Smooth muscle cell (in vitro differentiated cells): ENCODE measurements at regions not wholly inside any gene's neighbourhood (a gene's known extent, or its start where the extent isn't known, plus 50 kb on each side); places are given as distances from the start of the nearest gene placed in this dataset.

Experiments used
- DNase-seq: peaks from one replicate; lab custom pipeline; 2025; ENCODE audit not compliant: unreplicated experiment; lab: John Stamatoyannopoulos, UW
- H2AFZ ChIP-seq: fragments of 200-600 bp; sonication (generic); 2 replicates; pipeline ENCODE4 v1.6.0; 2016; ENCODE audit warnings: antibody characterized with exemption, low read depth, mild to moderate bottlenecking
- H3F3A ChIP-seq: fragments of 200-600 bp; sonication (generic); 2 replicates; pipeline ENCODE4 v1.6.0; 2017; ENCODE audit warnings: antibody characterized with exemption, low read depth
- H3K27ac ChIP-seq: fragments of 200-600 bp; sonication (generic); 2 replicates; pipeline ENCODE4 v1.5.1; 2016; ENCODE audit warnings: low read depth, mild to moderate bottlenecking
- H3K27me3 ChIP-seq: fragments of 200-600 bp; sonication (generic); 2 replicates; pipeline ENCODE4 v1.6.1; 2016; ENCODE audit warnings: low read depth, mild to moderate bottlenecking
- H3K36me3 ChIP-seq: fragments of 200-600 bp; sonication (generic); 2 replicates; pipeline ENCODE4 v1.5.1; 2016; ENCODE audit warnings: low read depth
- H3K4me1 ChIP-seq: fragments of 200-600 bp; sonication (generic); 2 replicates; pipeline ENCODE4 v1.5.1; 2016; ENCODE audit warnings: low read depth
- H3K4me2 ChIP-seq: fragments of 200-600 bp; sonication (generic); 2 replicates; pipeline ENCODE4 v1.6.0; 2016; ENCODE audit warnings: mild to moderate bottlenecking
- H3K4me3 ChIP-seq: fragments of 200-600 bp; sonication (generic); 2 replicates; pipeline ENCODE4 v1.5.1; 2016; ENCODE audit warnings: mild to moderate bottlenecking
- H3K79me2 ChIP-seq: fragments of 200-600 bp; sonication (generic); 2 replicates; pipeline ENCODE4 v1.6.0; 2016; ENCODE audit warnings: low read depth, mild to moderate bottlenecking
- H3K9ac ChIP-seq: fragments of 200-600 bp; sonication (generic); 2 replicates; pipeline ENCODE4 v1.6.0; 2016; ENCODE audit warnings: low read depth
- H3K9me3 ChIP-seq: fragments of 200-600 bp; sonication (generic); replicated peaks from 2 replicates; pipeline ENCODE4 v1.5.1; 2016; ENCODE audit warnings: low read depth
- H4K20me1 ChIP-seq: fragments of 200-600 bp; sonication (generic); 2 replicates; pipeline ENCODE4 v1.6.0; 2016; ENCODE audit warnings: low read depth
- CTCF ChIP-seq: fragments of 200-600 bp; sonication (generic); IDR thresholded peaks from 2 replicates; pipeline ENCODE4 v1.5.1; 2017; ENCODE audit warnings: borderline replicate concordance, mild to moderate bottlenecking, antibody characterized with exemption; ENCODE audit not compliant: insufficient read depth, poor library complexity, severe bottlenecking
- WGBS: methylation state at CpG from one replicate; pipeline ENCODE4 v1.1.7; 2016; ENCODE audit warnings: low lambda C conversion rate; 5-methylcytosine and 5-hydroxymethylcytosine counted together

- Histone ChIP-seq H3K27ac (no peak overlapping the region), H4K20me1 (no peaks in the 10 kb centered on the region), H3K9me3 (no peaks in the 10 kb centered on the region), H3F3A (no peaks in the 10 kb centered on the region), H3K9ac (no peak overlapping the region), H3K4me2 (no peak overlapping the region), H3K79me2 (no peaks in the 10 kb centered on the region), H3K4me1 (no peaks in the 10 kb centered on the region), H3K27me3 (no peaks in the 10 kb centered on the region), H3K4me3 (no peak overlapping the region), H3K36me3 (no peaks in the 10 kb centered on the region), H2AFZ (no peak overlapping the region)
- TF ChIP-seq CTCF: no peak
- 95% methylated on average over 3 of the region's 3 CpGs for WGBS
- DNase-seq: no peak
Measured at GRCh38 chr19:33921165-33921564, 124.5 kb downstream of the KCTD15 start.

- H3K27me3 ChIP-seq: no peaks in the 10 kb centered on the region
- H2AFZ ChIP-seq: no peak overlapping the region
- no peak for DNase-seq
- H3K36me3 ChIP-seq: no peaks in the 10 kb centered on the region
- H3K27ac ChIP-seq: no peak overlapping the region
- no peaks in the 10 kb centered on the region for H3K79me2 ChIP-seq
- H3K4me1 ChIP-seq: no peaks in the 10 kb centered on the region
- WGBS: 86% methylated on average over 3 of the region's 3 CpGs
- no peak overlapping the region for H3K4me3 ChIP-seq
- no peaks in the 10 kb centered on the region for H3F3A ChIP-seq
- H3K9me3 ChIP-seq: no peaks in the 10 kb centered on the region
- no peaks in the 10 kb centered on the region for H4K20me1 ChIP-seq
- TF ChIP-seq CTCF: no peak
- no peak overlapping the region for H3K4me2 ChIP-seq
- no peak overlapping the region for H3K9ac ChIP-seq
Measured at GRCh38 chr19:33926306-33926705, 129.6 kb downstream of the KCTD15 start.

GRCh38 chr19:33927789-33928457 lies 131.3 kb downstream of the KCTD15 start:
- no peak overlapping the region for H2AFZ ChIP-seq
- H3K9me3 ChIP-seq: no peaks in the 10 kb centered on the region
- no peaks in the 10 kb centered on the region for H4K20me1 ChIP-seq
- H3K4me2 ChIP-seq: no peak overlapping the region
- no peak overlapping the region for H3K9ac ChIP-seq
- 62% methylated on average over 5 of the region's 5 CpGs for WGBS
- H3K27ac ChIP-seq: no peak overlapping the region
- no peaks in the 10 kb centered on the region for H3K79me2 ChIP-seq
- no peaks in the 10 kb centered on the region for H3F3A ChIP-seq
- no peaks in the 10 kb centered on the region for H3K4me1 ChIP-seq
- no peak overlapping the region for H3K4me3 ChIP-seq
- DNase-seq: no peak
- TF ChIP-seq CTCF: no peak
- no peaks in the 10 kb centered on the region for H3K36me3 ChIP-seq
- no peaks in the 10 kb centered on the region for H3K27me3 ChIP-seq

- WGBS: 91% methylated on average over 6 of the region's 6 CpGs
- Histone ChIP-seq H3K27ac (no peak overlapping the region), H3K27me3 (no peaks in the 10 kb centered on the region)
Measured at GRCh38 chr19:33928458-33928950, 131.8 kb downstream of the KCTD15 start.

More at GRCh38 chr19:33928458-33928950, 131.8 kb downstream of the KCTD15 start:
- Histone ChIP-seq H2AFZ (no peak overlapping the region), H4K20me1 (no peaks in the 10 kb centered on the region), H3K79me2 (no peaks in the 10 kb centered on the region), H3K4me1 (no peaks in the 10 kb centered on the region), H3K4me3 (no peak overlapping the region), H3K9me3 (no peaks in the 10 kb centered on the region), H3K36me3 (no peaks in the 10 kb centered on the region), H3F3A (no peaks in the 10 kb centered on the region), H3K9ac (no peak overlapping the region), H3K4me2 (no peak overlapping the region)
- TF ChIP-seq CTCF: no peak
- DNase-seq: no peak
